HUES64 (cell line): ENCODE measurements at regions not wholly inside any gene's neighbourhood (a gene's known extent, or its start where the extent isn't known, plus 50 kb on each side); places are given as distances from the start of the nearest gene placed in this dataset.
"Not testable (repeated sequence)": the region's sequence is repeated elsewhere in the genome, so short reads cannot be mapped to it uniquely, and the experiment has no call there.

Experiments used
- H3K27ac ChIP-seq: 2 replicates; pipeline ENCODE4 v1.7.0; 2013; ENCODE audit warnings: low read depth, low read length, inconsistent platforms
- H3K27me3 ChIP-seq: 2 replicates; pipeline ENCODE4 v1.6.1; 2013; ENCODE audit warnings: mild to moderate bottlenecking, low read length; ENCODE audit not compliant: insufficient read depth
- H3K36me3 ChIP-seq: 2 replicates; pipeline ENCODE4 v1.6.1; 2013; ENCODE audit warnings: mild to moderate bottlenecking, low read length; ENCODE audit not compliant: insufficient read depth
- H3K4me1 ChIP-seq: 2 replicates; pipeline ENCODE4 v1.6.1; 2013; ENCODE audit warnings: mild to moderate bottlenecking, low read length, moderate library complexity; ENCODE audit not compliant: insufficient read depth
- H3K4me3 ChIP-seq: 2 replicates; pipeline ENCODE4 v1.5.1; 2013; ENCODE audit warnings: mild to moderate bottlenecking, low read length, moderate library complexity
- H3K9ac ChIP-seq: 2 replicates; pipeline ENCODE4 v1.6.1; 2013; ENCODE audit warnings: mild to moderate bottlenecking, low read depth, low read length
- H3K9me3 ChIP-seq: 2 replicates; pipeline ENCODE4 v1.6.1; 2013; ENCODE audit warnings: low read depth, low read length; ENCODE audit not compliant: insufficient read depth
- WGBS: fragments of 150-250, 120-280 bp; methylation state at CpG from one replicate; pipeline ENCODE4 v1.1.7; 2013; ENCODE audit warnings: missing lambda C conversion rate; 5-methylcytosine and 5-hydroxymethylcytosine counted together

DNA sequence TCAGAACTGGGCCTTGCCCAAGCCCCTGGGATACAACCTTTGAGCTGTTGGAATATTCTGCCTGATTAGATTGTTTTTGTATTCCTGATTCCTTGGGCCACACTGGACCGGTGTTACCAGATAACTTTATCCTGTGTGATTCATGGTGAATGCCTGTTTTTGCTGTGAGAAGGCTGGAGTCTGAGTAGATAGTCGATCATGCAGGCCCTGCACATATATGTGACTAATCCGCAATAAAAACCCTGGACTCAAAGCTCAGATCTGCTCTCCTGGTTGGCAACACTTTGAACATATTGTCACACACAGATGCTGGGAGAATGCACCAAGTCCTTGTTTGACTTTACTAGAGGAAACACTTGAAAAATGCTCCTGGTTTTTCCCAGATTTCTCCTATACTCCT is 183.9 kb upstream of the MBL2 start:
- H3K36me3 ChIP-seq, result no peaks in the 10 kb centered on the region
- H3K27me3 ChIP-seq, result peaks cover 8% of the 10 kb centered on the region; the same call in 1 of the 2 replicates
- H3K9me3 ChIP-seq, result no peaks in the 10 kb centered on the region
- no peak overlapping the region for H3K9ac ChIP-seq
- no peak overlapping the region for H3K27ac ChIP-seq
- peaks cover 18% of the 10 kb centered on the region for H3K4me1 ChIP-seq
- 94% methylated on average over 3 of the region's 3 CpGs for WGBS
- H3K4me3 ChIP-seq, result no peak overlapping the region

DNA sequence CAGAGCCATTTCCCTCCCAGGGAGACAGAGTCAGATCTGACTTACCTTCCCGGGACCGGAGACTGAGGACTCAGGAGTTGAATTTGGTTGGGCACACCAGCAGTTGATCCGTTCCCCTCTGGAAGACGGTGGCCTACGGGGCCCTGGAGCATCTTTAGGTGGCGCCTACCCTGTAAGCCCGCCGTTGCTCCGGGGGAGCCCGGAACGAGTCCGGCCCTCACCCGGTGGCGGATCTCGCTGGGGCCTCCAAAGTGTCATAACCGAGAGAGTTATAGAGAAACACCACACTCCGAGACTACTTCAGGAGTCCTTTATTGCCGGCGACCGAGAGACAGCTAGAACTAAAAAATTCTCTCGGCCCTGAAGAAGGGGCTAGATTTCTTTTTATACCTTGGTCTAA is 182.8 kb upstream of the MBL2 start:
- Histone ChIP-seq H3K36me3 (no peaks in the 10 kb centered on the region), H3K4me1 (peaks cover 16% of the 10 kb centered on the region), H3K9me3 (no peaks in the 10 kb centered on the region), H3K27ac (no peak overlapping the region), H3K9ac (no peak overlapping the region), H3K4me3 (no peak overlapping the region), H3K27me3 (peaks cover 8% of the 10 kb centered on the region; the same call in 1 of the 2 replicates)
- WGBS, result 96% methylated on average over 21 of the region's 21 CpGs

GRCh38 chr10:52954407-52954806 is 181.8 kb upstream of the MBL2 start:
- Histone ChIP-seq H3K27me3 (peaks cover 8% of the 10 kb centered on the region; the same call in 1 of the 2 replicates), H3K4me1 (peaks cover 11% of the 10 kb centered on the region; the same call in 1 of the 2 replicates), H3K9ac (no peak overlapping the region), H3K4me3 (no peak overlapping the region), H3K36me3 (no peaks in the 10 kb centered on the region), H3K27ac (no peak overlapping the region), H3K9me3 (no peaks in the 10 kb centered on the region)
- 95% methylated on average over 5 of the region's 5 CpGs for WGBS

DNA sequence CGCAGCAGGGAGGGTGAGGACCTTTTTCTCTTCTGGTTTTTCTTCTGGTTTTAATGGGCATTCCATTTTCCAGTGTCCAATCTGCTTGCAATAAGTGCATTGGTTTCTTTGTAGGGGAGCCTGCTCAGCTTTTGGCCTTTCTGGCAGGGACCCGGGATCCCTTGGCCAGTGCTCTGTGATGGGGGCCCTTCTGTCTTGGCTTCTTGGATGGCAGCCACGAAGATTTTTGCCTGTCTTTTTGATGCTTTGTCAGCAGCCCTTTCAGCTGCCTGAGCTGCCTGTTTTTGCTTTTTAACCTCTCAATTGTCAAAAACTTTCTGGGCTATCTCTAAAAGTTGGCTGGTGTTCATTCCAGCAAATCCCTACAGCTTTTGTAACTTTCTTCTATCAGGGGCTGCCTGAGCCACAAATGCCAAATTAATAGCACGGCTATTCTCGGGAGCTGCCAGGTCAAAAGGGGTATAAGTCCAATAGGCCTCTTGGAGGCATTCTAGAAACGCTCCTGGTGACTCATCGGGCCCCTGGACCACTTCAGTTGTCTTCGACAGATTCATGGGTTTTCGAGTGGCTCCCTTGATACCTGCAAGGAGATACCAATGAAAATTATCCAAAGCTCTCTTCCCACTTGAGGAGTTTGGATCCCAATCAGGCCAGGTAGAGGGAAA is 179.9 kb upstream of the MBL2 start:
- Histone ChIP-seq H3K36me3 (no peaks in the 10 kb centered on the region), H3K27ac (no peak overlapping the region), H3K9ac (no peak overlapping the region), H3K4me3 (no peak overlapping the region), H3K27me3 (no peaks in the 10 kb centered on the region), H3K9me3 (no peaks in the 10 kb centered on the region), H3K4me1 (peaks cover 11% of the 10 kb centered on the region; the same call in 1 of the 2 replicates)
- WGBS, result 91% methylated on average over 9 of the region's 9 CpGs

- no peaks in the 10 kb centered on the region for H3K27me3 ChIP-seq
- H3K27ac ChIP-seq, result no peak overlapping the region
- H3K4me3 ChIP-seq, result no peak overlapping the region
- H3K9me3 ChIP-seq, result no peaks in the 10 kb centered on the region
- peaks cover 11% of the 10 kb centered on the region; the same call in 1 of the 2 replicates for H3K4me1 ChIP-seq
- no peak overlapping the region for H3K9ac ChIP-seq
- H3K36me3 ChIP-seq, result no peaks in the 10 kb centered on the region
- 48% methylated on average over 5 of the region's 5 CpGs for WGBS
These were observed 179.2 kb upstream of the MBL2 start for GRCh38 chr10:52951824-52952223.

DNA sequence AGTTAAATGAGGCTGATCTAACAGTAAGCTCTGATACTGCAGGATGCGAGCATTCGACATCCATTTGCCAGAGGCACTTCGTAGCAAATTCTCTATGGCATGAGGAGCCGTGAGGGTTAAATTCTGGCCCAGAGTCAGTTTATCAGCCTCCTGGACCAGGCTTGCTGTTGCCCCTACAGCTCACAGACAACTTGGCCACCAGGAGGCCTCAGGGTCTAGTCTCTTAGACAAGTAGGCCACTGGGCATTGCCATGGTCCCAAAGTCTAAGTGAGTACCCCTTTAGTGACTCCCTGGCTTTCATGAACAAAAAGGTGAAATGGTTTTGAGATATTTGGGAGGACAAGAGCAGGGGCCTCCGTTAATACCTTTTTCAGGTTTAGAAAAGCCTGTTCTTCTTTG is 178.0 kb upstream of the MBL2 start:
- Histone ChIP-seq H3K4me3 (no peak overlapping the region), H3K9me3 (no peaks in the 10 kb centered on the region), H3K36me3 (no peaks in the 10 kb centered on the region), H3K9ac (peak overlapping the region; percentile 21; the same call in 1 of the 2 replicates), H3K27me3 (no peaks in the 10 kb centered on the region), H3K4me1 (peaks cover 11% of the 10 kb centered on the region; the same call in 1 of the 2 replicates), H3K27ac (no peak overlapping the region)
- WGBS, result 94% methylated on average over 5 of the region's 5 CpGs

DNA sequence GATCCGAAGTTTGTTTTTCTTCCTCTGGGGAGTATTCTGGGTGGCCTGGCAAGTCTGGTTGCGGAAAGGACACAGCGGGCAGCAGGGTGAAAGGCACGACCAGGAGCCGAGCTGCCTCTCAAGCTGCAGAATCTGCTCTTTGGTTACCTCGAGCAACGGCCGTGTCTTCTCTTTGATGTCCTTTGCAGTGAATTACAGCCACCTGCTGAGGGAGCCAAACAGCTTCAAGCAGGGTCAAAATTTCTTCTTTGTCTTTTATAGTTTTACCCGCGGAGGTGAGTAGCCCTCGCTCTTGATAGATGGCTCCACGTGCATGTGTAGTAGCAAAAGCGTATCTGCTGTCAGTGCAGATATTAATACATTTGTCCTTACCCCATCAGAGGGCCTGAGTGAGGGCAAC is 177.3 kb upstream of the MBL2 start:
- no peak overlapping the region for H3K4me3 ChIP-seq
- H3K9ac ChIP-seq, result no peak overlapping the region
- H3K4me1 ChIP-seq, result peaks cover 11% of the 10 kb centered on the region; the same call in 1 of the 2 replicates
- H3K9me3 ChIP-seq, result no peaks in the 10 kb centered on the region
- H3K27ac ChIP-seq, result no peak overlapping the region
- H3K27me3 ChIP-seq, result no peaks in the 10 kb centered on the region
- H3K36me3 ChIP-seq, result no peaks in the 10 kb centered on the region
- 44% methylated on average over 13 of the region's 13 CpGs for WGBS

DNA sequence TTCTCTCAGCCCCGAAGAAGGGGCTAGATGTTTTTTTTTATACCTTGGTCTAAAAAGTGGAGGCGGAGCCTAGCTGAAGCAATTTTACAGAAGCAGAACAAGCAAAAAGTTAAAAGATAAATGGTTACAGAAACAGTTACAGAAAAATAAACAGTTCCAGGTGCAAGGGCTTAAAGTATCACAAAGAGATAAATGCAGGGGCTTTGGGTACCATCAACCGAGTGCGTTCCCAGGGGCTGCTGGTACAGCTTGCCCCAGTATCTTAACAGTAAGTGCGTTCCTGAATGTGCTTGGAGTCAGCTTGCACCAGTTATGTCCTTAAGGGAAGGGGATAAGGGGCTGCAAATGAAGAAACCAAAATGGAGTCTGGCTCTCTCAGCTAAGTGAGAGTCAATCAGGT is 173.9 kb upstream of the MBL2 start:
- no peak overlapping the region for H3K4me3 ChIP-seq
- no peak overlapping the region for H3K9ac ChIP-seq
- H3K36me3 ChIP-seq, result no peaks in the 10 kb centered on the region
- no peaks in the 10 kb centered on the region for H3K27me3 ChIP-seq
- WGBS, result 98% methylated on average over 5 of the region's 5 CpGs
- H3K27ac ChIP-seq, result no peak overlapping the region
- peaks cover 5% of the 10 kb centered on the region; the same call in 1 of the 2 replicates for H3K4me1 ChIP-seq
- H3K9me3 ChIP-seq, result no peaks in the 10 kb centered on the region

DNA sequence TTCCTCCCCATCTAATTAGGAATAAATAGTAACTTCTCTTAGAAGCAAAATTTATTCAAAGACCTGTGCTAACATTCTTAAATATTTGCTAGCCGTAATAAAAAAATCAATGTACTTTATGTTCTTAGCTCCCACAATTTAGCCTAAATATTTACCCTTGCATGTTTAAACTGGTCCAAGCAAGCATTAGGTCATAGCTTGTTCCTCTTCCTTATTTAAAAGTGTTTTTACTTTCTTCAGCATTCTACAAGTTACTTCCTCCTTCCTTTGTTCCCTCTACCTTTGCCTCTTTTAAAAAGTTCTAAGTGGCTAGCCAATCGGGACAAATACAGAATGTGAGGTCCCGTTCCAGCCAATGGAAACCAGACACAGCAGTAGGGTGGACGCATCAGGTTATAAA is 172.9 kb upstream of the MBL2 start:
- H3K27ac ChIP-seq, H3K4me1 ChIP-seq, H3K4me3 ChIP-seq, H3K36me3 ChIP-seq, H3K27me3 ChIP-seq, H3K9ac ChIP-seq, H3K9me3 ChIP-seq: not testable (repeated sequence)
- WGBS, result 97% methylated on average over 4 of the region's 4 CpGs

GRCh38 chr10:52940921-52941320 is 168.3 kb upstream of the MBL2 start:
- Histone ChIP-seq H3K27me3 (no peaks in the 10 kb centered on the region), H3K4me3 (no peak overlapping the region), H3K9me3 (no peaks in the 10 kb centered on the region), H3K4me1 (no peaks in the 10 kb centered on the region), H3K27ac (no peak overlapping the region), H3K36me3 (no peaks in the 10 kb centered on the region), H3K9ac (no peak overlapping the region)
- WGBS, result 94% methylated on average over 12 of the region's 12 CpGs

- no peaks in the 10 kb centered on the region for H3K36me3 ChIP-seq
- 95% methylated on average over 12 of the region's 12 CpGs for WGBS
- 0 out of 2 replicates have a peak, but pooled peaks cover 3% of the 10 kb centered on the region for H3K4me1 ChIP-seq
- H3K27me3 ChIP-seq, result no peaks in the 10 kb centered on the region
- no peaks in the 10 kb centered on the region for H3K9me3 ChIP-seq
- H3K27ac ChIP-seq, result no peak overlapping the region
- no peak overlapping the region for H3K4me3 ChIP-seq
- no peak overlapping the region for H3K9ac ChIP-seq
These were observed 167.3 kb upstream of the MBL2 start for GRCh38 chr10:52939894-52940293.

DNA sequence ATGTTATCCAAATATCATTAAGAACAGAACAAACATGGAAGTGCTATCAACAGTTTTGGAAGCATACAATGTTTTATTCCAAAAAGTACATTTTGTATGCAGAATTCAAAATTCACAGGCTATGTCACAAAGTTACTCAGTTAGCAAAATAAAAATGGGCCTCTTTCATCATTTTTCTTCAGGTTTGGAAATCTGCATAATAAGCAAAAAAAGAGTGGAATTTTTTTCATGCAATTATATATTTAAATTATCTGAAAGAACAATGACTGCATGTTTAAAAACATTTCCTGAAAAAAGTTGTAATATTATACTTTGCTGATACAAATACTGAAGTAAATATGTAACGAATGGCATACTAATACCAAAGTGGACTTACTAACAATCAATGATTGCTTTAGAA is 161.2 kb upstream of the MBL2 start:
- Histone ChIP-seq H3K4me1 (0 out of 2 replicates have a peak, but pooled peaks cover 5% of the 10 kb centered on the region), H3K9me3 (no peaks in the 10 kb centered on the region), H3K9ac (no peak overlapping the region), H3K27ac (no peak overlapping the region), H3K27me3 (no peaks in the 10 kb centered on the region), H3K36me3 (no peaks in the 10 kb centered on the region), H3K4me3 (no peak overlapping the region)
- WGBS, result 80% methylated on average over 1 of the region's 1 CpG
